BLaER1 treated with 17β-estradiol and CSF1 and Interleukin-3, amounts not matched to agents 10 nM and 100 nM (cell line): ENCODE measurements at regions not wholly inside any gene's neighbourhood (a gene's known extent, or its start where the extent isn't known, plus 50 kb on each side); places are given as distances from the start of the nearest gene placed in this dataset.

Experiments used
- H3K27ac ChIP-seq, 11 experiments: shearing (Covaris generic); formaldehyde crosslinking; 2 replicates each; pipeline ENCODE4 v1.8.1; 2022
- H3K27me3 ChIP-seq, 11 experiments: shearing (Covaris generic); formaldehyde crosslinking; 2 replicates each; pipeline ENCODE4 v1.8.1; 2022
- H3K36me3 ChIP-seq, 11 experiments: shearing (Covaris generic); formaldehyde crosslinking; 2 replicates each; pipeline ENCODE4 v1.8.1; 2022
- H3K4me1 ChIP-seq, 10 experiments: shearing (Covaris generic); formaldehyde crosslinking; 2 replicates each; pipeline ENCODE4 v1.8.1; 2022
- H3K4me2 ChIP-seq, 11 experiments: shearing (Covaris generic); formaldehyde crosslinking; 2 replicates each; pipeline ENCODE4 v1.8.1; 2022
- H3K4me3 ChIP-seq, 10 experiments: shearing (Covaris generic); formaldehyde crosslinking; 2 replicates each; pipeline ENCODE4 v1.8.1; 2022
- H3K9ac ChIP-seq, 11 experiments: shearing (Covaris generic); formaldehyde crosslinking; 2 replicates each; pipeline ENCODE4 v1.8.1; 2022
- H3K9me3 ChIP-seq, 11 experiments: shearing (Covaris generic); formaldehyde crosslinking; replicated peaks in 1 of 11; 2 replicates each; pipeline ENCODE4 v1.8.1; 2022
- H4K20me1 ChIP-seq, 11 experiments: shearing (Covaris generic); formaldehyde crosslinking; 2 replicates each; pipeline ENCODE4 v1.8.1; 2022
- Cebpa-rat ChIP-seq, 11 experiments: shearing (Covaris generic); IDR thresholded peaks; 2 replicates each; pipeline ENCODE4 v1.8.1; 2022

DNA sequence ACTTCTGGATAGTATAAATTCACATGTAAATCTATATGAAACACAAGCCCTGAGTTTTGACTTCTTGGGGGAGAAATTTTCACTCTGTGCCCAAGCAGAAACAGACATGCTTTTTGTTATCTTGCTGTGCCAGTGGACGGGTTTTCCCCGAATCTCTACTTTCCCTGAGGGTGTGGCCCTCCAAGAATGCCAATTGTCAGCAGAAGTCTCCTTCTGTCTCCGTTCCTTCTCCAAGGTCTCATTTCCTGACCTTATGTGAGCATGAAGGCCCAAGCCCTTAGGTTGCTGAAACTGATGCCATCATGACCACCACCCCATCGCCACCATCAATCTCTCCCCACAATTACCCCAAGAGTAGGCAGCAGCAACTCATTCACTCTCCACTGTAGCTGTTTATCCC lies 253.8 kb downstream of the XXYLT1 start:
- no peaks in the 10 kb centered on the region; a peak in 1 of 22 replicates for H3K27me3 ChIP-seq
- no peak overlapping the region for H3K27ac ChIP-seq
- H3K4me1 ChIP-seq, result peaks cover 21 to 39% (median 31%) of the 10 kb centered on the region in 10 experiments
- peak overlapping the region in 3 of 11 experiments; percentile 19 to 66 (median 36); a peak in 6 of 22 replicates for H3K4me2 ChIP-seq
- no peak overlapping the region for H3K4me3 ChIP-seq
- H3K36me3 ChIP-seq, result no peaks in the 10 kb centered on the region
- no peaks in the 10 kb centered on the region for H4K20me1 ChIP-seq
- no peak for TF ChIP-seq Cebpa-rat (IDR thresholded peaks at IDR 0.05)
- no peak overlapping the region for H3K9ac ChIP-seq
- H3K9me3 ChIP-seq, result no peaks in the 10 kb centered on the region
